Natural killer cell treated with Interleukin-12 subunit alpha and Interleukin-12 subunit beta and Interleukin-15 and Interleukin-18, amount 100 ng/mL, for 72 hours (primary cell): ENCODE measurements at regions not wholly inside any gene's neighbourhood (a gene's known extent, or its start where the extent isn't known, plus 50 kb on each side); places are given as distances from the start of the nearest gene placed in this dataset.

Experiments
- ATAC-seq, 2 donors: fragments of 150-1000 bp; cut with Tn5 transposase in 1 of 2; sonication (Bioruptor Pico), chemical (Tn5 transposase) in 1 of 2; 2 replicates each; pipeline ENCODE4 v1.10.0; 2021
- DNase-seq: peaks from one replicate; pipeline ENCODE4 v3.0.0; 2022; ENCODE audit warnings: low spot score
- H3K27ac Mint-ChIP-seq, 2 donors: 1 replicate in 1 of 2; 2 replicates in 1 of 2; pipeline ENCODE4 v1.8.0; 2022; ENCODE audit warnings: mixed read lengths in 2 of 2, mild to moderate bottlenecking in 1 of 2, moderate library complexity in 1 of 2
- H3K27me3 Mint-ChIP-seq, 2 donors: 1 replicate in 1 of 2; 2 replicates in 1 of 2; pipeline ENCODE4 v1.8.0; 2022; ENCODE audit warnings: mixed read lengths in 2 of 2
- H3K36me3 Mint-ChIP-seq: one replicate; pipeline ENCODE4 v1.8.0; 2022; ENCODE audit warnings: mixed read lengths
- H3K4me1 Mint-ChIP-seq, 2 donors: 1 replicate in 1 of 2; 2 replicates in 1 of 2; pipeline ENCODE4 v1.8.0; 2022; ENCODE audit warnings: low read depth in 2 of 2, mixed read lengths in 2 of 2, mild to moderate bottlenecking in 1 of 2
- H3K4me3 Mint-ChIP-seq: one replicate; pipeline ENCODE4 v1.8.0; 2022; ENCODE audit warnings: mixed read lengths
- H3K9me3 Mint-ChIP-seq: 2 replicates; pipeline ENCODE4 v1.8.0; 2022; ENCODE audit warnings: mixed read lengths

GRCh38 chr10:130542761-130543160 lies 406.6 kb downstream of the GLRX3 start:
- H3K27ac Mint-ChIP-seq: no peak overlapping the region
- H3K27me3 Mint-ChIP-seq: peaks cover 9 to 17% of the 10 kb centered on the region in 2 donors
- no peaks in the 10 kb centered on the region for H3K4me1 Mint-ChIP-seq
- no peaks in the 10 kb centered on the region for H3K36me3 Mint-ChIP-seq
- ATAC-seq (no peak), DNase-seq (no peak)
- H3K4me3 Mint-ChIP-seq: no peak overlapping the region
- no peaks in the 10 kb centered on the region for H3K9me3 Mint-ChIP-seq

- Mint-ChIP-seq H3K4me1 (no peaks in the 10 kb centered on the region), H3K9me3 (no peaks in the 10 kb centered on the region), H3K27me3 (peaks cover 13 to 17% of the 10 kb centered on the region in 2 donors), H3K27ac (no peak overlapping the region), H3K36me3 (no peaks in the 10 kb centered on the region), H3K4me3 (no peak overlapping the region)
- ATAC-seq (peak in 1 of 2 donors; percentile 33), DNase-seq (no peak)
Observed at GRCh38 chr10:130543794-130544193, 407.6 kb downstream of the GLRX3 start.

GRCh38 chr10:130545122-130545521 lies 408.9 kb downstream of the GLRX3 start:
- H3K4me1 Mint-ChIP-seq: no peaks in the 10 kb centered on the region
- H3K27me3 Mint-ChIP-seq: peaks cover 13 to 17% of the 10 kb centered on the region in 2 donors
- H3K9me3 Mint-ChIP-seq: no peaks in the 10 kb centered on the region
- no peak for ATAC-seq
- H3K27ac Mint-ChIP-seq: no peak overlapping the region
- H3K4me3 Mint-ChIP-seq: no peak overlapping the region
- no peak for DNase-seq
- H3K36me3 Mint-ChIP-seq: no peaks in the 10 kb centered on the region

GRCh38 chr10:130545697-130546096 lies 409.5 kb downstream of the GLRX3 start:
- ATAC-seq (no peak), DNase-seq (no peak)
- H3K27ac Mint-ChIP-seq: no peak overlapping the region
- H3K9me3 Mint-ChIP-seq: no peaks in the 10 kb centered on the region
- H3K36me3 Mint-ChIP-seq: no peaks in the 10 kb centered on the region
- no peaks in the 10 kb centered on the region for H3K4me1 Mint-ChIP-seq
- H3K27me3 Mint-ChIP-seq: peaks cover 13 to 17% of the 10 kb centered on the region in 2 donors
- H3K4me3 Mint-ChIP-seq: no peak overlapping the region

- ATAC-seq (peak in 1 of 2 donors; percentile 46), DNase-seq (no peak)
- Mint-ChIP-seq H3K27me3 (peaks cover 8 to 13% of the 10 kb centered on the region in 2 donors), H3K36me3 (no peaks in the 10 kb centered on the region), H3K4me3 (no peak overlapping the region), H3K9me3 (no peaks in the 10 kb centered on the region), H3K27ac (no peak overlapping the region), H3K4me1 (no peaks in the 10 kb centered on the region)
Observed at GRCh38 chr10:130546841-130547240, 410.6 kb downstream of the GLRX3 start.

GRCh38 chr10:130547368-130547767 lies 411.2 kb downstream of the GLRX3 start:
- DNase-seq (no peak), ATAC-seq (no peak)
- H3K27me3 Mint-ChIP-seq: peaks cover 8 to 13% of the 10 kb centered on the region in 2 donors
- no peaks in the 10 kb centered on the region for H3K36me3 Mint-ChIP-seq
- H3K9me3 Mint-ChIP-seq: no peaks in the 10 kb centered on the region
- no peak overlapping the region for H3K27ac Mint-ChIP-seq
- H3K4me3 Mint-ChIP-seq: no peak overlapping the region
- no peaks in the 10 kb centered on the region for H3K4me1 Mint-ChIP-seq

- Mint-ChIP-seq H3K36me3 (no peaks in the 10 kb centered on the region), H3K27me3 (peaks cover 0 to 7% of the 10 kb centered on the region in 2 donors), H3K9me3 (no peaks in the 10 kb centered on the region), H3K4me3 (no peak overlapping the region), H3K27ac (no peak overlapping the region), H3K4me1 (no peaks in the 10 kb centered on the region)
- ATAC-seq: no peak
- no peak for DNase-seq
Observed at GRCh38 chr10:130550952-130551674, 414.9 kb downstream of the GLRX3 start.

GRCh38 chr10:130551676-130552075 lies 415.5 kb downstream of the GLRX3 start:
- no peaks in the 10 kb centered on the region for H3K36me3 Mint-ChIP-seq
- no peak overlapping the region for H3K4me3 Mint-ChIP-seq
- no peak for DNase-seq
- H3K27me3 Mint-ChIP-seq: peaks cover 0 to 7% of the 10 kb centered on the region in 2 donors
- no peak overlapping the region for H3K27ac Mint-ChIP-seq
- no peaks in the 10 kb centered on the region for H3K9me3 Mint-ChIP-seq
- no peak for ATAC-seq
- no peaks in the 10 kb centered on the region for H3K4me1 Mint-ChIP-seq

GRCh38 chr10:130553826-130554225 lies 417.6 kb downstream of the GLRX3 start:
- DNase-seq (no peak), ATAC-seq (no peak)
- Mint-ChIP-seq H3K36me3 (no peaks in the 10 kb centered on the region), H3K4me3 (no peak overlapping the region), H3K9me3 (no peaks in the 10 kb centered on the region), H3K27ac (no peak overlapping the region), H3K4me1 (no peaks in the 10 kb centered on the region), H3K27me3 (no peaks in the 10 kb centered on the region)

GRCh38 chr10:130554701-130555410 lies 418.7 kb downstream of the GLRX3 start:
- ATAC-seq: no peak
- no peaks in the 10 kb centered on the region for H3K36me3 Mint-ChIP-seq
- H3K27me3 Mint-ChIP-seq: no peaks in the 10 kb centered on the region
- no peaks in the 10 kb centered on the region for H3K9me3 Mint-ChIP-seq
- no peak overlapping the region for H3K4me3 Mint-ChIP-seq
- H3K27ac Mint-ChIP-seq: no peak overlapping the region
- DNase-seq: no peak
- H3K4me1 Mint-ChIP-seq: no peaks in the 10 kb centered on the region

- no peaks in the 10 kb centered on the region for H3K4me1 Mint-ChIP-seq
- DNase-seq (no peak), ATAC-seq (no peak)
- no peak overlapping the region for H3K27ac Mint-ChIP-seq
- H3K9me3 Mint-ChIP-seq: no peaks in the 10 kb centered on the region
- H3K4me3 Mint-ChIP-seq: no peak overlapping the region
- no peaks in the 10 kb centered on the region for H3K27me3 Mint-ChIP-seq
- no peaks in the 10 kb centered on the region for H3K36me3 Mint-ChIP-seq
Observed at GRCh38 chr10:130555411-130555750, 419.2 kb downstream of the GLRX3 start.

GRCh38 chr10:130557181-130557845 lies 421.1 kb downstream of the GLRX3 start:
- H3K27me3 Mint-ChIP-seq: no peaks in the 10 kb centered on the region
- H3K4me3 Mint-ChIP-seq: no peak overlapping the region
- no peaks in the 10 kb centered on the region for H3K4me1 Mint-ChIP-seq
- H3K27ac Mint-ChIP-seq: no peak overlapping the region
- ATAC-seq: no peak
- H3K9me3 Mint-ChIP-seq: no peaks in the 10 kb centered on the region
- DNase-seq: no peak
- H3K36me3 Mint-ChIP-seq: no peaks in the 10 kb centered on the region

- no peak for ATAC-seq
- Mint-ChIP-seq H3K36me3 (no peaks in the 10 kb centered on the region), H3K27me3 (no peaks in the 10 kb centered on the region), H3K27ac (no peak overlapping the region), H3K4me1 (no peaks in the 10 kb centered on the region), H3K9me3 (no peaks in the 10 kb centered on the region), H3K4me3 (no peak overlapping the region)
- DNase-seq: no peak
Observed at GRCh38 chr10:130558746-130559546, 422.8 kb downstream of the GLRX3 start.

- ATAC-seq: no peak
- Mint-ChIP-seq H3K4me3 (no peak overlapping the region), H3K27me3 (no peaks in the 10 kb centered on the region), H3K27ac (no peak overlapping the region), H3K36me3 (no peaks in the 10 kb centered on the region), H3K4me1 (no peaks in the 10 kb centered on the region), H3K9me3 (no peaks in the 10 kb centered on the region)
- DNase-seq: no peak
Observed at GRCh38 chr10:130559547-130559880, 423.3 kb downstream of the GLRX3 start.
